Hepatocyte (in vitro differentiated cells): ENCODE measurements at regions not wholly inside any gene's neighbourhood (a gene's known extent, or its start where the extent isn't known, plus 50 kb on each side); places are given as distances from the start of the nearest gene placed in this dataset.
"Not testable (repeated sequence)": the region's sequence is repeated elsewhere in the genome, so short reads cannot be mapped to it uniquely, and the experiment has no call there.

Source experiments
- EZH2 ChIP-seq: fragments of 200-600 bp; sonication (generic); IDR thresholded peaks from 2 replicates; pipeline ENCODE4 v1.6.1; 2016; ENCODE audit warnings: antibody characterized with exemption, mild to moderate bottlenecking, borderline replicate concordance
- EZH2phosphoT487 ChIP-seq: fragments of 200-600 bp; sonication (generic); IDR thresholded peaks from one replicate; pipeline ENCODE4 v1.6.1; 2018; ENCODE audit warnings: antibody characterized with exemption, mild to moderate bottlenecking, low read depth, moderate library complexity; ENCODE audit not compliant: unreplicated experiment, severe bottlenecking
- TF ChIP-seq, protein P1 (sequence below): fragments of 200-600 bp; sonication (generic); IDR thresholded peaks from 2 replicates; pipeline ENCODE4 v1.5.1; 2016; ENCODE audit warnings: antibody characterized with exemption, mild to moderate bottlenecking; ENCODE audit not compliant: poor library complexity

DNA sequence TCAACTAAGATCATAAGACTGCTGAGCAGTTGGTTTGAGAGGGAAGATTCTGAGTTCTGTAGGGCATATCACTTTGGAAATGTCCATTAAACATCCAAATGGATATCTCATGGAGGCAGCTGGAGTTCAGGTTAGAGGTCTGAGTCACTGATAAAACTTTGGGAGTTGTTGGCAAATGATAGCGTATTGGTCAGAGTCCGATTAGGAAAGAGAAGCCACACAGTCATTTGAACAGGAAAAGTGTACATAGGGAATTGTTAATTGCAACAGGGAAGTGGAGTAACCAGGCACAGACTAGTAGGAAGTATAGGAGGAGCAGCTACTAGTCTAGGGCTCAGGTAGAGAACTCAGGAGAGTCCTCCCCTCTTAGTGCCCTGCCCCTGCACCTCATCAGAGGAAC lies 126.6 kb upstream of the PTPN20 start:
- TF ChIP-seq, protein P1, sequence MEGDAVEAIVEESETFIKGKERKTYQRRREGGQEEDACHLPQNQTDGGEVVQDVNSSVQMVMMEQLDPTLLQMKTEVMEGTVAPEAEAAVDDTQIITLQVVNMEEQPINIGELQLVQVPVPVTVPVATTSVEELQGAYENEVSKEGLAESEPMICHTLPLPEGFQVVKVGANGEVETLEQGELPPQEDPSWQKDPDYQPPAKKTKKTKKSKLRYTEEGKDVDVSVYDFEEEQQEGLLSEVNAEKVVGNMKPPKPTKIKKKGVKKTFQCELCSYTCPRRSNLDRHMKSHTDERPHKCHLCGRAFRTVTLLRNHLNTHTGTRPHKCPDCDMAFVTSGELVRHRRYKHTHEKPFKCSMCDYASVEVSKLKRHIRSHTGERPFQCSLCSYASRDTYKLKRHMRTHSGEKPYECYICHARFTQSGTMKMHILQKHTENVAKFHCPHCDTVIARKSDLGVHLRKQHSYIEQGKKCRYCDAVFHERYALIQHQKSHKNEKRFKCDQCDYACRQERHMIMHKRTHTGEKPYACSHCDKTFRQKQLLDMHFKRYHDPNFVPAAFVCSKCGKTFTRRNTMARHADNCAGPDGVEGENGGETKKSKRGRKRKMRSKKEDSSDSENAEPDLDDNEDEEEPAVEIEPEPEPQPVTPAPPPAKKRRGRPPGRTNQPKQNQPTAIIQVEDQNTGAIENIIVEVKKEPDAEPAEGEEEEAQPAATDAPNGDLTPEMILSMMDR, result not testable (repeated sequence)
- TF ChIP-seq EZH2phosphoT487, EZH2: not testable (repeated sequence)
